GM21723 (cell line): ENCODE measurements at regions not wholly inside any gene's neighbourhood (a gene's known extent, or its start where the extent isn't known, plus 50 kb on each side); places are given as distances from the start of the nearest gene placed in this dataset.

Experiments used
- ATAC-seq: cut with Tn5 transposase; IDR thresholded peaks from one replicate; pipeline ENCODE4 v1.9.1; 2021; ENCODE audit warnings: mild to moderate bottlenecking, moderate library complexity; ENCODE audit not compliant: unreplicated experiment

- ATAC-seq = no peak
Observed at GRCh38 chr6:122098201-122098678, 301.2 kb upstream of the HSF2 start.

GRCh38 chr6:122102026-122102425 lies 297.4 kb upstream of the HSF2 start:
- ATAC-seq = no peak

- no peak for ATAC-seq
Observed at GRCh38 chr6:122107256-122107852, 292.1 kb upstream of the HSF2 start.

GRCh38 chr6:122109075-122109474 lies 290.4 kb upstream of the HSF2 start:
- ATAC-seq = no peak

- no peak for ATAC-seq
Observed at GRCh38 chr6:122114717-122115116, 284.7 kb upstream of the HSF2 start.

GRCh38 chr6:122116119-122116834 lies 283.2 kb upstream of the HSF2 start:
- no peak for ATAC-seq

GRCh38 chr6:122116835-122117627 lies 282.4 kb upstream of the HSF2 start:
- no peak for ATAC-seq

- ATAC-seq = no peak
Observed at GRCh38 chr6:122118945-122119506, 280.4 kb upstream of the HSF2 start.

- no peak for ATAC-seq
Observed at GRCh38 chr6:122122202-122122601, 277.2 kb upstream of the HSF2 start.

- ATAC-seq = no peak
Observed at GRCh38 chr6:122122686-122123085, 276.8 kb upstream of the HSF2 start.

GRCh38 chr6:122124908-122125307 lies 274.5 kb upstream of the HSF2 start:
- ATAC-seq = no peak

GRCh38 chr6:122126894-122127293 lies 272.6 kb upstream of the HSF2 start:
- no peak for ATAC-seq

- ATAC-seq = no peak
Observed at GRCh38 chr6:122128445-122128844, 271.0 kb upstream of the HSF2 start.

GRCh38 chr6:122129313-122130025 lies 270.0 kb upstream of the HSF2 start:
- ATAC-seq = no peak

GRCh38 chr6:122130026-122130348 lies 269.5 kb upstream of the HSF2 start:
- ATAC-seq = no peak

GRCh38 chr6:122130518-122130917 lies 268.9 kb upstream of the HSF2 start:
- ATAC-seq = no peak

GRCh38 chr6:122136386-122136785 lies 263.1 kb upstream of the HSF2 start:
- ATAC-seq = no peak

GRCh38 chr6:122140031-122140430 lies 259.4 kb upstream of the HSF2 start:
- no peak for ATAC-seq

GRCh38 chr6:122141246-122141645 lies 258.2 kb upstream of the HSF2 start:
- no peak for ATAC-seq

GRCh38 chr6:122143813-122144601 lies 255.4 kb upstream of the HSF2 start:
- no peak for ATAC-seq
